Liver (tissue), 3 donors: ENCODE measurements at regions not wholly inside any gene's neighbourhood (a gene's known extent, or its start where the extent isn't known, plus 50 kb on each side); places are given as distances from the start of the nearest gene placed in this dataset.

Experiments used
- EGR1 ChIP-seq, 2 donors: IDR thresholded peaks; 2 replicates each; pipeline ENCODE4 v1.6.1; 2016 to 2018; ENCODE audit warnings: antibody characterized with exemption in 2 of 2, low read depth in 2 of 2
- FOXA1 ChIP-seq: IDR thresholded peaks from 2 replicates; pipeline ENCODE4 v1.6.1; 2016; ENCODE audit warnings: antibody characterized with exemption
- GABPA ChIP-seq, 2 donors: IDR thresholded peaks in 1 of 2; conservative IDR thresholded peaks in 1 of 2; 2 replicates each; pipeline ENCODE4 v1.6.1; 2016; ENCODE audit warnings: antibody characterized with exemption in 2 of 2, mild to moderate bottlenecking in 1 of 2, moderate library complexity in 1 of 2
- HNF4A ChIP-seq, 2 donors: conservative IDR thresholded peaks; 2 replicates each; pipeline ENCODE4 v1.6.1; 2016; ENCODE audit warnings: antibody characterized with exemption in 2 of 2, mild to moderate bottlenecking in 2 of 2
- NR2F2 ChIP-seq: IDR thresholded peaks from 2 replicates; pipeline ENCODE4 v1.6.1; 2016; ENCODE audit warnings: antibody characterized with exemption
- RAD21 ChIP-seq, 2 donors: IDR thresholded peaks; 2 replicates each; pipeline ENCODE4 v1.6.1; 2016; ENCODE audit warnings: antibody characterized with exemption in 2 of 2, mild to moderate bottlenecking in 2 of 2
- RXRA ChIP-seq, 2 donors: IDR thresholded peaks; 2 replicates each; pipeline ENCODE4 v1.6.1; 2017 to 2018; ENCODE audit warnings: antibody characterized with exemption in 2 of 2, mild to moderate bottlenecking in 1 of 2
- SP1 ChIP-seq: IDR thresholded peaks from 2 replicates; pipeline ENCODE4 v1.6.1; 2018; ENCODE audit warnings: antibody characterized with exemption, mild to moderate bottlenecking
- TAF1 ChIP-seq: conservative IDR thresholded peaks from 2 replicates; pipeline ENCODE4 v1.6.1; 2016; ENCODE audit warnings: antibody characterized with exemption, mild to moderate bottlenecking
- YY1 ChIP-seq: IDR thresholded peaks from 2 replicates; pipeline ENCODE4 v1.6.1; 2016; ENCODE audit warnings: antibody characterized with exemption, mild to moderate bottlenecking
- TF ChIP-seq, protein P1 (sequence below): fragments of 150-350 bp; IDR thresholded peaks from 2 replicates; pipeline ENCODE4 v1.5.1; 2017; ENCODE audit warnings: improper control_type of control experiment, low read depth, low read length; ENCODE audit not compliant: missing input control
- TF ChIP-seq, protein P2 (sequence below): IDR thresholded peaks from 2 replicates; pipeline ENCODE4 v1.6.1; 2016; ENCODE audit warnings: antibody characterized with exemption, mild to moderate bottlenecking
- TF ChIP-seq, protein P3 (sequence below): IDR thresholded peaks from 2 replicates; pipeline ENCODE4 v1.6.1; 2016; ENCODE audit warnings: antibody characterized with exemption
- TF ChIP-seq, protein P4 (sequence below): IDR thresholded peaks from 2 replicates; pipeline ENCODE4 v1.6.1; 2016; ENCODE audit warnings: antibody characterized with exemption
- donor health status: healthy.
- donor health status: healthy.

DNA sequence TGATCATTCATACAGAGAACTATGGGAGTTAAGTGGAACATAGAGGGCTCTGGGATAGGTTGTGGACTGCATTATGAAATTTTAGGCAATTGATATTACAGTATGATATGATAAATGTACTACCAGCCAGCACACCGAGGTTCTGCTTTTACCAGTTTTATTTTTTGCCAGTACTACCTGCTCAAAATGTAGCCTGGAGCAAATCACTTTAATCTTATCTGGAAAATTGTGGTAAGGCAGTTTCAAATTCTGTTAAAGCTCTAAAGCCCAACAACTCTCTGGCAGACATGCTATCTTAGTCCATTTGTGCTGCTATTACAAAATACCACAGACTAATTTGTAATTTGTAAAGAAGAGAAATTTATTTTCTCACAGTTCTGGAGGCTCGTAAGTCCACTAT is 474.9 kb upstream of the CWC22 start:
- no peak for TF ChIP-seq TAF1
- TF ChIP-seq, protein P1, sequence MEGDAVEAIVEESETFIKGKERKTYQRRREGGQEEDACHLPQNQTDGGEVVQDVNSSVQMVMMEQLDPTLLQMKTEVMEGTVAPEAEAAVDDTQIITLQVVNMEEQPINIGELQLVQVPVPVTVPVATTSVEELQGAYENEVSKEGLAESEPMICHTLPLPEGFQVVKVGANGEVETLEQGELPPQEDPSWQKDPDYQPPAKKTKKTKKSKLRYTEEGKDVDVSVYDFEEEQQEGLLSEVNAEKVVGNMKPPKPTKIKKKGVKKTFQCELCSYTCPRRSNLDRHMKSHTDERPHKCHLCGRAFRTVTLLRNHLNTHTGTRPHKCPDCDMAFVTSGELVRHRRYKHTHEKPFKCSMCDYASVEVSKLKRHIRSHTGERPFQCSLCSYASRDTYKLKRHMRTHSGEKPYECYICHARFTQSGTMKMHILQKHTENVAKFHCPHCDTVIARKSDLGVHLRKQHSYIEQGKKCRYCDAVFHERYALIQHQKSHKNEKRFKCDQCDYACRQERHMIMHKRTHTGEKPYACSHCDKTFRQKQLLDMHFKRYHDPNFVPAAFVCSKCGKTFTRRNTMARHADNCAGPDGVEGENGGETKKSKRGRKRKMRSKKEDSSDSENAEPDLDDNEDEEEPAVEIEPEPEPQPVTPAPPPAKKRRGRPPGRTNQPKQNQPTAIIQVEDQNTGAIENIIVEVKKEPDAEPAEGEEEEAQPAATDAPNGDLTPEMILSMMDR, result no peak
- TF ChIP-seq, protein P2, sequence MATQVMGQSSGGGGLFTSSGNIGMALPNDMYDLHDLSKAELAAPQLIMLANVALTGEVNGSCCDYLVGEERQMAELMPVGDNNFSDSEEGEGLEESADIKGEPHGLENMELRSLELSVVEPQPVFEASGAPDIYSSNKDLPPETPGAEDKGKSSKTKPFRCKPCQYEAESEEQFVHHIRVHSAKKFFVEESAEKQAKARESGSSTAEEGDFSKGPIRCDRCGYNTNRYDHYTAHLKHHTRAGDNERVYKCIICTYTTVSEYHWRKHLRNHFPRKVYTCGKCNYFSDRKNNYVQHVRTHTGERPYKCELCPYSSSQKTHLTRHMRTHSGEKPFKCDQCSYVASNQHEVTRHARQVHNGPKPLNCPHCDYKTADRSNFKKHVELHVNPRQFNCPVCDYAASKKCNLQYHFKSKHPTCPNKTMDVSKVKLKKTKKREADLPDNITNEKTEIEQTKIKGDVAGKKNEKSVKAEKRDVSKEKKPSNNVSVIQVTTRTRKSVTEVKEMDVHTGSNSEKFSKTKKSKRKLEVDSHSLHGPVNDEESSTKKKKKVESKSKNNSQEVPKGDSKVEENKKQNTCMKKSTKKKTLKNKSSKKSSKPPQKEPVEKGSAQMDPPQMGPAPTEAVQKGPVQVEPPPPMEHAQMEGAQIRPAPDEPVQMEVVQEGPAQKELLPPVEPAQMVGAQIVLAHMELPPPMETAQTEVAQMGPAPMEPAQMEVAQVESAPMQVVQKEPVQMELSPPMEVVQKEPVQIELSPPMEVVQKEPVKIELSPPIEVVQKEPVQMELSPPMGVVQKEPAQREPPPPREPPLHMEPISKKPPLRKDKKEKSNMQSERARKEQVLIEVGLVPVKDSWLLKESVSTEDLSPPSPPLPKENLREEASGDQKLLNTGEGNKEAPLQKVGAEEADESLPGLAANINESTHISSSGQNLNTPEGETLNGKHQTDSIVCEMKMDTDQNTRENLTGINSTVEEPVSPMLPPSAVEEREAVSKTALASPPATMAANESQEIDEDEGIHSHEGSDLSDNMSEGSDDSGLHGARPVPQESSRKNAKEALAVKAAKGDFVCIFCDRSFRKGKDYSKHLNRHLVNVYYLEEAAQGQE, result no peak
- no peak for TF ChIP-seq SP1
- no peak for TF ChIP-seq EGR1 (IDR thresholded peaks at IDR 0.05; ENCODE audit: low read depth in 2 of 2)
- TF ChIP-seq RXRA (IDR thresholded peaks at IDR 0.05), result no peak
- no peak for TF ChIP-seq NR2F2
- no peak for TF ChIP-seq RAD21 (IDR thresholded peaks at IDR 0.05)
- TF ChIP-seq, protein P3, sequence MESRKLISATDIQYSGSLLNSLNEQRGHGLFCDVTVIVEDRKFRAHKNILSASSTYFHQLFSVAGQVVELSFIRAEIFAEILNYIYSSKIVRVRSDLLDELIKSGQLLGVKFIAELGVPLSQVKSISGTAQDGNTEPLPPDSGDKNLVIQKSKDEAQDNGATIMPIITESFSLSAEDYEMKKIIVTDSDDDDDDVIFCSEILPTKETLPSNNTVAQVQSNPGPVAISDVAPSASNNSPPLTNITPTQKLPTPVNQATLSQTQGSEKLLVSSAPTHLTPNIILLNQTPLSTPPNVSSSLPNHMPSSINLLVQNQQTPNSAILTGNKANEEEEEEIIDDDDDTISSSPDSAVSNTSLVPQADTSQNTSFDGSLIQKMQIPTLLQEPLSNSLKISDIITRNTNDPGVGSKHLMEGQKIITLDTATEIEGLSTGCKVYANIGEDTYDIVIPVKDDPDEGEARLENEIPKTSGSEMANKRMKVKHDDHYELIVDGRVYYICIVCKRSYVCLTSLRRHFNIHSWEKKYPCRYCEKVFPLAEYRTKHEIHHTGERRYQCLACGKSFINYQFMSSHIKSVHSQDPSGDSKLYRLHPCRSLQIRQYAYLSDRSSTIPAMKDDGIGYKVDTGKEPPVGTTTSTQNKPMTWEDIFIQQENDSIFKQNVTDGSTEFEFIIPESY, result no peak
- TF ChIP-seq HNF4A (conservative IDR thresholded peaks at IDR 0.05), result no peak
- TF ChIP-seq, protein P4, sequence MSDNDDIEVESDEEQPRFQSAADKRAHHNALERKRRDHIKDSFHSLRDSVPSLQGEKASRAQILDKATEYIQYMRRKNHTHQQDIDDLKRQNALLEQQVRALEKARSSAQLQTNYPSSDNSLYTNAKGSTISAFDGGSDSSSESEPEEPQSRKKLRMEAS, result no peak
- TF ChIP-seq FOXA1, result no peak
- TF ChIP-seq YY1, result no peak
- no peak for TF ChIP-seq GABPA (IDR thresholded peaks at IDR 0.05 in 1 of 2, conservative IDR thresholded peaks at IDR 0.05 in 1 of 2)
